ENCODE measurements at regions not wholly inside any gene's neighbourhood (a gene's known extent, or its start where the extent isn't known, plus 50 kb on each side); places are given as distances from the start of the nearest gene placed in this dataset.

- Mint-ChIP-seq H3K4me3 (no peak overlapping the region), H3K9me3 (no peaks in the 10 kb centered on the region), H3K27ac (no peak overlapping the region), H3K36me3 (ENCODE audit: low read depth) (no peaks in the 10 kb centered on the region), H3K27me3 (ENCODE audit: low read depth) (no peaks in the 10 kb centered on the region), H3K4me1 (ENCODE audit: low read depth) (no peaks in the 10 kb centered on the region)
Measured at GRCh38 chr16:79509906-79510305, 90.6 kb downstream of the MAF start.

DNA sequence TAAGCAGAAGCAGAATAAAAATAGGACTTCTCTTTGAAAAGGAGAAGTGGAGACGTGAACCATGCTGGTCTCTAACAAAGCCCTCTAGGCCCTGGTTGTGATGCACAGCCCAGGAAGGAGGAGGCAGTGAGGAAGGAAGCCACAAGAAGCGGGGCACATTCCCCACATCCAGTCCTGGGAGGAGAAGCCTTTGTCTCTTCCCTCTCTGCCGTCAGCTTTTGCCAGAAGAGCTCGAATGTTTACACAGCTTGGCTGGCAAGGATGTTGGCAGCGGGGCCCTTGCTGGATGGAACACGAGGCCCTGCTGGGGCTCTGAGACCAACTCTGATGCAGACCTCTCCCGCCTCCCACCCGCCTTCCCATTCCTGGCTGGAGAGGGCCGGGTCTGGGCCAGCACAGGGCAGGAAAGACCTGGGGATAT lies 91.3 kb downstream of the MAF start:
- Mint-ChIP-seq H3K36me3 (ENCODE audit: low read depth) (no peaks in the 10 kb centered on the region), H3K27me3 (ENCODE audit: low read depth) (no peaks in the 10 kb centered on the region), H3K4me3 (no peak overlapping the region), H3K4me1 (ENCODE audit: low read depth) (no peaks in the 10 kb centered on the region), H3K9me3 (no peaks in the 10 kb centered on the region), H3K27ac (no peak overlapping the region)

DNA sequence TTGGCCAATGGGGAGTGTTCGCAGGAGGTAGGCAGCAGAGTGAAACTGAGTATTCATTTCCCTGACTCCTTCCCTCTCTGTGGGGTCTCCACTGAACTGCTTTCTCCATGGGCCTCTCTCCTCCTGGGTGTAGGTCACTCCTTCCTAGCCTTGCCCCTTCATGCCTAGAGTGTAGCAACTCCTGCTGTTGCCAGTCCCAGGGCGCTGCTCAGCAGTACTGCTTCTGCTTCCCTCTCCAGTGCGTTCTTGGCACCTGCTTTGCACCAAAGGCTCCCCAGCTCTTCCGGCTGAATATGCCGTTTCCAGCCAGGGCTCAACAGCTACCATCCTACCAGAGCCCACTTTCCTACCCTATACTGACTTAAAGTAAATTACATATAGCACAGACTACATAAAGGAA lies 92.2 kb downstream of the MAF start:
- no peak overlapping the region for H3K27ac Mint-ChIP-seq
- H3K36me3 Mint-ChIP-seq (ENCODE audit: low read depth), result no peaks in the 10 kb centered on the region
- no peak overlapping the region for H3K4me3 Mint-ChIP-seq
- H3K4me1 Mint-ChIP-seq (ENCODE audit: low read depth), result no peaks in the 10 kb centered on the region
- H3K27me3 Mint-ChIP-seq (ENCODE audit: low read depth), result no peaks in the 10 kb centered on the region
- H3K9me3 Mint-ChIP-seq, result peaks cover 3% of the 10 kb centered on the region

- Mint-ChIP-seq H3K4me1 (ENCODE audit: low read depth) (no peaks in the 10 kb centered on the region), H3K9me3 (peaks cover 3% of the 10 kb centered on the region), H3K36me3 (ENCODE audit: low read depth) (no peaks in the 10 kb centered on the region), H3K27me3 (ENCODE audit: low read depth) (no peaks in the 10 kb centered on the region), H3K4me3 (no peak overlapping the region), H3K27ac (no peak overlapping the region)
Measured at GRCh38 chr16:79505344-79505743, 95.2 kb downstream of the MAF start.

DNA sequence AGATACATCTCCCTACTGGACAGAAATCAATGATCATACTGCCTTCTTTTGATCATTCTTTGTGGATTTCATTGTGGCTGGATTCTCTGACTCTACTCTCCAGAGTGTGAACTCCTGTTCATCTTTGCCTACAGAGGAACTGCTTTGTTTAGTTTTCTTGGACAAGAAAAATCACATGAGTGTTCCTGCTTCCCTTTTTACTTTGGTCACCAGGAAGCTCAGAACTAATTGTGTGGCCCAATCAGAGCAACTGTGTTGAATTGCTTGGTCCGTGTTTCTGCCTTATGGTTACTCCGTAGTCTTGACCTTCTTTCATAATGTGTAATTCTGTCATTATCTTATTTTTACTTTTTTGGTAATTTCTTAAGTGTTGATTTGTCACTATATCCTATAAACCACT lies 97.0 kb downstream of the MAF start:
- Mint-ChIP-seq H3K4me1 (ENCODE audit: low read depth) (no peaks in the 10 kb centered on the region), H3K27ac (no peak overlapping the region), H3K36me3 (ENCODE audit: low read depth) (no peaks in the 10 kb centered on the region), H3K4me3 (no peak overlapping the region), H3K27me3 (ENCODE audit: low read depth) (no peaks in the 10 kb centered on the region), H3K9me3 (peaks cover 3% of the 10 kb centered on the region)

GRCh38 chr16:79501446-79501845 lies 99.1 kb downstream of the MAF start:
- no peaks in the 10 kb centered on the region for H3K36me3 Mint-ChIP-seq (ENCODE audit: low read depth)
- peaks cover 9% of the 10 kb centered on the region for H3K9me3 Mint-ChIP-seq
- H3K4me1 Mint-ChIP-seq (ENCODE audit: low read depth), result no peaks in the 10 kb centered on the region
- no peaks in the 10 kb centered on the region for H3K27me3 Mint-ChIP-seq (ENCODE audit: low read depth)
- H3K4me3 Mint-ChIP-seq, result no peak overlapping the region
- H3K27ac Mint-ChIP-seq, result no peak overlapping the region

DNA sequence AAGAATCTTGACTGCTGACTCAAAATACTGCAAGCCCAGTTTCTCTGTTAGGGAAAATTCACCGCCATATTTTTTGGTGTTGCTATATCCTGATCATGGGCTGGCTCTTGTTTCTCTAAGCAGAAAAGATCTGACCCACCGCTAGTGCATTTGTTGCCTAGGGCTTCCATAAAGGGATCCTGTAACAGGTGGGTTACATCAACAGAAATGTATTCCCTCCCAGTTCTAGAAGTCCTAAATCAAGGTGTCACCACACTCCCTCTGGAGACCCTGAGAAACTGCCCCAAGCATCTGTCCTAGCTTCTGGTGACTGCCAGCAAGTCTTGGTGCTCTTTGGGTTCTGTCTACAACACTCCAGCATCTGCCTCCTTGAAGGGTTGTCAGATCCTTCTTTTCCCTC lies 99.7 kb downstream of the MAF start:
- Mint-ChIP-seq H3K4me3 (no peak overlapping the region), H3K27ac (no peak overlapping the region), H3K4me1 (ENCODE audit: low read depth) (no peaks in the 10 kb centered on the region), H3K27me3 (ENCODE audit: low read depth) (no peaks in the 10 kb centered on the region), H3K36me3 (ENCODE audit: low read depth) (no peaks in the 10 kb centered on the region), H3K9me3 (peaks cover 15% of the 10 kb centered on the region)

DNA sequence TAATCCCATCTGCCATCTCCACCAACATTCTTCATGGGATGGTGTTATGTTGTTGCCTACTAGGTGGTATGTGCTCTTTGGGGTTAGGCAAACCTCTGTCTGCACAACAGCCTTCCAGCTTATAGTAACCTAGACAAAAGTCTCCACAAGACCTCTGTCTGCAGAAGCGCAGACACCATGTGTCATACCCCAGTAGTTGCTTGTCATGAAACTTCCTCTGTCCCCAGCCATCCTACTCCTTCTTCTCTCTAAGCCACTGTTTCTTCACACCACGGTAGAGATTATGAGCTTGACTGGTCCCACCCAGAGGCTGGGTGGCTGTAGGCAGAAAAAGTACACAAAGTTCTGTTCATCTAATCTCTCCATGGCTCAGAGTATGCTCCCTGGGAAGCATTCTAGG lies 100.3 kb downstream of the MAF start:
- H3K4me1 Mint-ChIP-seq (ENCODE audit: low read depth), result no peaks in the 10 kb centered on the region
- H3K9me3 Mint-ChIP-seq, result peaks cover 15% of the 10 kb centered on the region
- no peak overlapping the region for H3K27ac Mint-ChIP-seq
- H3K4me3 Mint-ChIP-seq, result no peak overlapping the region
- no peaks in the 10 kb centered on the region for H3K27me3 Mint-ChIP-seq (ENCODE audit: low read depth)
- H3K36me3 Mint-ChIP-seq (ENCODE audit: low read depth), result no peaks in the 10 kb centered on the region

DNA sequence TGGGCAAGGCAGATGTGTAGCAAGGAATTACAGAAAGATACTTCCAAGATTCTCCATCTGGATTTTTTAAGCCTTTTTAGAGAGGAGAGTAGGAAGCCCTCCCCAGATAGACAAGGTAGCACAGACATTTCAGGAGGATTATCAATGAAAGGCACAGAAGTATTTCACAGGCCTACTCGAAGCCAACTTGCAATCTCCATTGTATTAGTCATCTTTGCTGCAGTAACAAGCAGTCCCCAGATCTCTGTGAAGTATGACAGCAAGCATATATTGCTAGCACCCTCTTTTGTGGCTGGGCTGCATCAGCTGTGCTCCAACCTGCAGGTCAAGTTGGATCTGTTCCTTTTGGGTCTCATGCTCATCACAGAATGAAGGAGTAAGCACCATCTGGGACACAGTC lies 101.6 kb downstream of the MAF start:
- no peak overlapping the region for H3K4me3 Mint-ChIP-seq
- H3K9me3 Mint-ChIP-seq, result peaks cover 15% of the 10 kb centered on the region
- H3K27ac Mint-ChIP-seq, result no peak overlapping the region
- H3K4me1 Mint-ChIP-seq (ENCODE audit: low read depth), result no peaks in the 10 kb centered on the region
- H3K27me3 Mint-ChIP-seq (ENCODE audit: low read depth), result no peaks in the 10 kb centered on the region
- H3K36me3 Mint-ChIP-seq (ENCODE audit: low read depth), result no peaks in the 10 kb centered on the region

GRCh38 chr16:79497606-79498350 lies 102.8 kb downstream of the MAF start:
- peaks cover 12% of the 10 kb centered on the region for H3K9me3 Mint-ChIP-seq
- H3K4me3 Mint-ChIP-seq, result no peak overlapping the region
- H3K27me3 Mint-ChIP-seq (ENCODE audit: low read depth), result no peaks in the 10 kb centered on the region
- H3K27ac Mint-ChIP-seq, result no peak overlapping the region
- H3K36me3 Mint-ChIP-seq (ENCODE audit: low read depth), result no peaks in the 10 kb centered on the region
- no peaks in the 10 kb centered on the region for H3K4me1 Mint-ChIP-seq (ENCODE audit: low read depth)

GRCh38 chr16:79493911-79494310 lies 106.6 kb downstream of the MAF start:
- Mint-ChIP-seq H3K4me3 (no peak overlapping the region), H3K4me1 (ENCODE audit: low read depth) (peaks cover 4% of the 10 kb centered on the region), H3K27ac (no peak overlapping the region), H3K9me3 (peaks cover 12% of the 10 kb centered on the region), H3K27me3 (ENCODE audit: low read depth) (peaks cover 15% of the 10 kb centered on the region), H3K36me3 (ENCODE audit: low read depth) (no peaks in the 10 kb centered on the region)

DNA sequence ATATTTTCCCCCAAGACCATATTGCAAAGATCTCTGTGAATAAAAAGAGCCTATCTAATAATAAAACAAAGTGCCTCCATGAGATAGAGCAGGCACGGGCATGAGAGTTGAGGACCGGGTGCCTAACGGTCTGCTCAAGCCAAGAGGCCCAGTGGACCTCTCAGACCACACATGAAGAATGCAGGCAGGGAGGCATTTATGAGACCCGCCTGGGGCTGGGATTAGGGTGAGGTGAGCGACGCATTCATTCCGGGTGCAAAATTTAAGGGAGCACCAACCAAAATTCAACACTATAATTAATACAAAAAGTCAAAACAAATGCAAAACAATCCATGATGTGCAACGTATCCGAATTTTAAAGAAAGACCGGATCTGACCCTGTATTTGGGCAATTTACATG lies 108.5 kb downstream of the MAF start:
- Mint-ChIP-seq H3K9me3 (peaks cover 7% of the 10 kb centered on the region), H3K4me3 (no peak overlapping the region), H3K36me3 (ENCODE audit: low read depth) (no peaks in the 10 kb centered on the region), H3K4me1 (ENCODE audit: low read depth) (peaks cover 4% of the 10 kb centered on the region), H3K27ac (no peak overlapping the region), H3K27me3 (ENCODE audit: low read depth) (peaks cover 16% of the 10 kb centered on the region)

DNA sequence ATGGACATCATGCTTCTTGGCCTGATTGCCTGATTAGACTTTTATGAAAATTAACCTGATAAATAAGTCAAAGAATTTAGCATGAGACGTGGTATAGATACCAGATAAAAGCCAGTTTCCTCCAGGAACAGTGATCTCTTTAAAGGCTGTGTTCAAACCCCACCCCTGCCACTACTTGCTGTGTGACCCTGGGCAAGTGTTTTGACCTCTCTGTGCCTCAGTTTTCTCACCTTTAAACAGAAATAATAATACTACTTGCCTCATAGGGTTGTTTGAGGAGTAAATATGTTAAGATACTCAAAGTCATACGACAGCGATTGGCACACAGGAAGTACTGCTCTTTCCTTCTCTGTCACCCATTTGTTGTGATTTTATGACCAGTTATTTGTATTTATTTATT lies 115.5 kb downstream of the MAF start:
- Mint-ChIP-seq H3K4me1 (ENCODE audit: low read depth) (no peaks in the 10 kb centered on the region), H3K27ac (no peak overlapping the region), H3K27me3 (ENCODE audit: low read depth) (peaks cover 10% of the 10 kb centered on the region), H3K4me3 (no peak overlapping the region), H3K36me3 (ENCODE audit: low read depth) (no peaks in the 10 kb centered on the region), H3K9me3 (no peaks in the 10 kb centered on the region)

GRCh38 chr16:79484237-79484636 lies 116.3 kb downstream of the MAF start:
- Mint-ChIP-seq H3K4me1 (ENCODE audit: low read depth) (no peaks in the 10 kb centered on the region), H3K9me3 (no peaks in the 10 kb centered on the region), H3K4me3 (no peak overlapping the region), H3K36me3 (ENCODE audit: low read depth) (no peaks in the 10 kb centered on the region), H3K27me3 (ENCODE audit: low read depth) (peaks cover 5% of the 10 kb centered on the region), H3K27ac (no peak overlapping the region)

GRCh38 chr16:79483336-79483735 lies 117.2 kb downstream of the MAF start:
- H3K4me1 Mint-ChIP-seq (ENCODE audit: low read depth), result no peaks in the 10 kb centered on the region
- H3K36me3 Mint-ChIP-seq (ENCODE audit: low read depth), result no peaks in the 10 kb centered on the region
- no peaks in the 10 kb centered on the region for H3K27me3 Mint-ChIP-seq (ENCODE audit: low read depth)
- no peaks in the 10 kb centered on the region for H3K9me3 Mint-ChIP-seq
- no peak overlapping the region for H3K27ac Mint-ChIP-seq
- H3K4me3 Mint-ChIP-seq, result no peak overlapping the region

DNA sequence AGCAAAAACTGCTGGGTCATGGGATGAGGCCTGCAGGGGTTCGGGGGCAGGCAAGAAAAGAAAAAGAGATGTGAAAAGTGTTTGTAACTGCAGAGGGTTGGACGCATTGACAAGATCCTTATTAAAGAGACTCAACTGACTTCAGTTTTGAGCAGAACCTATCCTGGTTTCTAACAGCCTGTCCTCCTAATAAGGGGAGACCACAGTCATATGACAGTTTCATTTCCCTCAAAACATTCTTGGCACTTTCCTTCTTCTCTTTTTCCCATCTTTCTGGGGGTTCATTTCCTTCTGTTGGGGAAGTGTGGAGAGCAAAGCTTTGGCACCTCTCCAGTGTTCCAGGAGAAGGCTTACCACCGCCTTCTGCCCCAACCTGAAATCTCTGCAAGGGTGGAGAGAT lies 118.5 kb downstream of the MAF start:
- Mint-ChIP-seq H3K4me3 (no peak overlapping the region), H3K27ac (no peak overlapping the region), H3K9me3 (no peaks in the 10 kb centered on the region), H3K27me3 (ENCODE audit: low read depth) (no peaks in the 10 kb centered on the region), H3K36me3 (ENCODE audit: low read depth) (no peaks in the 10 kb centered on the region), H3K4me1 (ENCODE audit: low read depth) (no peaks in the 10 kb centered on the region)

All from T-helper 1 cell treated with Interleukin-12 subunit alpha and Interleukin-12 subunit beta and Interleukin-4 antibody, amounts not matched to agents 30 μg/mL and 1 μg/mL, for 36 hours (primary cell).